ENCODE measurements at regions not wholly inside any gene's neighbourhood (a gene's known extent, or its start where the extent isn't known, plus 50 kb on each side); places are given as distances from the start of the nearest gene placed in this dataset.

DNA sequence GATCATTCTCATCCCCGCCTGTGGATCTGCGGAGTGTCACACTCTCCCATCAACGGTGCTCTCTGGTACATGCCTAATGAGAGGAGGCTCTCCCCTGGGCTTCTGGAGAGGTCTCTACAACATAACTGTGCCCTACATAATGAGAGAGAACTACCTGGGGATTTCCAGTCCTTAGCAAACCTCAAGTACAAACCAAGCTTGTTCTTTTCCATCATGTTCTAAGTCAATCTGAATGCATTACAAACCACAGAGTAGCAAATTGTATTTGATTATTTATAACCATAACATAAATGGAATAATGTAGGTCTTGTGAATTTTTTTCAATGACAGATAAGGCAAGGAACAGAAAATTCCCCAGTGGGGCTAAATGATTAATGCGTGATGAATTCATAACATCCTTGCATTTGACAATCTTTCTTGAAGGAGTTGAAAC is 412.4 kb upstream of the NRP1 start:
- H3K9me3 ChIP-seq (replicated peaks) = no peaks in the 10 kb centered on the region
- H3K27me3 ChIP-seq (ENCODE audit: low read depth) = no peaks in the 10 kb centered on the region
- no peak for DNase-seq
- no peaks in the 10 kb centered on the region for H3K36me3 ChIP-seq
- H3K4me1 ChIP-seq = peaks cover 25% of the 10 kb centered on the region
- TF ChIP-seq, protein P1, sequence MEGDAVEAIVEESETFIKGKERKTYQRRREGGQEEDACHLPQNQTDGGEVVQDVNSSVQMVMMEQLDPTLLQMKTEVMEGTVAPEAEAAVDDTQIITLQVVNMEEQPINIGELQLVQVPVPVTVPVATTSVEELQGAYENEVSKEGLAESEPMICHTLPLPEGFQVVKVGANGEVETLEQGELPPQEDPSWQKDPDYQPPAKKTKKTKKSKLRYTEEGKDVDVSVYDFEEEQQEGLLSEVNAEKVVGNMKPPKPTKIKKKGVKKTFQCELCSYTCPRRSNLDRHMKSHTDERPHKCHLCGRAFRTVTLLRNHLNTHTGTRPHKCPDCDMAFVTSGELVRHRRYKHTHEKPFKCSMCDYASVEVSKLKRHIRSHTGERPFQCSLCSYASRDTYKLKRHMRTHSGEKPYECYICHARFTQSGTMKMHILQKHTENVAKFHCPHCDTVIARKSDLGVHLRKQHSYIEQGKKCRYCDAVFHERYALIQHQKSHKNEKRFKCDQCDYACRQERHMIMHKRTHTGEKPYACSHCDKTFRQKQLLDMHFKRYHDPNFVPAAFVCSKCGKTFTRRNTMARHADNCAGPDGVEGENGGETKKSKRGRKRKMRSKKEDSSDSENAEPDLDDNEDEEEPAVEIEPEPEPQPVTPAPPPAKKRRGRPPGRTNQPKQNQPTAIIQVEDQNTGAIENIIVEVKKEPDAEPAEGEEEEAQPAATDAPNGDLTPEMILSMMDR (IDR thresholded peaks at IDR 0.05; ENCODE audit: borderline replicate concordance) = no peak
- intact Hi-C loops (cut with micrococcal nuclease) = no loop called here
- H3K4me3 ChIP-seq = no peak overlapping the region
- H3K27ac ChIP-seq (replicated peaks) = no peak overlapping the region

DNA sequence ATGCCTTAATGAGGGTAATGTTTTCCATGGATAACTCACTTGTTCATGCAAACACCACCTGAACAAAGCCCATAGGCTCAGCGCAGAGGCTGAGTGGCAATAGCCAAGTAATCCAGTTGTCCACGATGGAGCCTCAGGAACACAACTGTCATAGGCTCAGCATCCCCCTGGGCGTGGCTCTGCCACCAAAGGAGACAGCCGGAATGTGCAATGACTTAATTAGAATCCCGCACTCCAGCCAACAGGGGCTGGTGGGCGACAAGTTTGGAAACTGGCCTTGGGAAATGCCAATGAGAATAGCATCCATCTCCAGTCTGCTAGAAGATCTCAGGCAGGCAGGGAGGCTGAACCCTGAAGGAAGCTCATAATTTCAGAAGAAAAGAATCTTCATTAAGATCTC is 411.7 kb upstream of the NRP1 start:
- intact Hi-C loops (cut with micrococcal nuclease) = no loop called here
- Histone ChIP-seq H3K27ac (replicated peaks) (no peak overlapping the region), H3K27me3 (ENCODE audit: low read depth) (no peaks in the 10 kb centered on the region), H3K4me3 (no peak overlapping the region), H3K36me3 (no peaks in the 10 kb centered on the region), H3K4me1 (peaks cover 25% of the 10 kb centered on the region), H3K9me3 (replicated peaks) (no peaks in the 10 kb centered on the region)
- DNase-seq = no peak
- TF ChIP-seq, protein P1 (IDR thresholded peaks at IDR 0.05; ENCODE audit: borderline replicate concordance) = no peak

DNA sequence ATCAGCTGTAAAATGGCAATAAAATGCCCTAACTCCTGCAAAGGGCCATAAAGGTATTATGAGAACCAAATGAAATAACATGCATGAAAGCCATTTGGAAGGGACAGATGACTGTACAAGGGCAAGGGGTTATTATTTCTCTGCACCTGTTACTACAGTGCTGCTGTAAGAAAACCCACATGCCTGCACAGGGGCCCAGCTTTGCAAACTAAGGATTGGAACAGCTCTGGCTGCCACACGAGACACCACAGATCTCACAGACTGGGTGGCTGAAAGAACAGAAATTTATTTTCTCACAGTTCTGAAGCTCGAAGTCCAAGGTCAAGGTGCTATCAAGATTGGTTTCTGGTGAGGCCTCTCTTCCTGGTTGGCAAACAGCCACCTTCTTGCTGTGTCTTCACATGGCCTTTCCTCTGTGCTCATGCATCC is 409.0 kb upstream of the NRP1 start:
- Histone ChIP-seq H3K36me3 (no peaks in the 10 kb centered on the region), H3K4me1 (peaks cover 4% of the 10 kb centered on the region), H3K9me3 (replicated peaks) (no peaks in the 10 kb centered on the region), H3K27ac (replicated peaks) (no peak overlapping the region), H3K27me3 (ENCODE audit: low read depth) (no peaks in the 10 kb centered on the region), H3K4me3 (no peak overlapping the region)
- intact Hi-C loops (cut with micrococcal nuclease) = no loop called here
- DNase-seq = no peak
- TF ChIP-seq, protein P1 (IDR thresholded peaks at IDR 0.05; ENCODE audit: borderline replicate concordance) = no peak

DNA sequence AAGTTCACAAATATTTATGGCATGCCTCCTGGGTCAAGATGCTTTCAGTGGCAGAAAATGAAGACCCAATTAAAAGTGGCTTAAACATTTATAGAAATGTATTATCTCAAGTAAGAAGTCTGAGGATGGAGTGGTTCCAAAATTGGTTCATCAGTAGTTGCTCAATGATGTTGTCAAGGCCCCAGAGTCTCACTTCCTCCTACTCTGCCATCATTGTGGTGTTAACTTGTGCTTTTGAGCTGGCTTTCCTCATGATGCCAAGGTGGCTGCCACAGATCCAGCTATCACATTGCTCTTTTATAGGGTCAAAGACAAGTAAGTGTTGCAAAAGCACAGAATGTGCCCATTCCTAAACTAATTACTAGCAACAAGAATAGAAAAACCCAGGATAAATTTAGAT is 404.6 kb upstream of the NRP1 start:
- TF ChIP-seq, protein P1 (IDR thresholded peaks at IDR 0.05; ENCODE audit: borderline replicate concordance) = no peak
- intact Hi-C loops (cut with micrococcal nuclease) = no loop called here

DNA sequence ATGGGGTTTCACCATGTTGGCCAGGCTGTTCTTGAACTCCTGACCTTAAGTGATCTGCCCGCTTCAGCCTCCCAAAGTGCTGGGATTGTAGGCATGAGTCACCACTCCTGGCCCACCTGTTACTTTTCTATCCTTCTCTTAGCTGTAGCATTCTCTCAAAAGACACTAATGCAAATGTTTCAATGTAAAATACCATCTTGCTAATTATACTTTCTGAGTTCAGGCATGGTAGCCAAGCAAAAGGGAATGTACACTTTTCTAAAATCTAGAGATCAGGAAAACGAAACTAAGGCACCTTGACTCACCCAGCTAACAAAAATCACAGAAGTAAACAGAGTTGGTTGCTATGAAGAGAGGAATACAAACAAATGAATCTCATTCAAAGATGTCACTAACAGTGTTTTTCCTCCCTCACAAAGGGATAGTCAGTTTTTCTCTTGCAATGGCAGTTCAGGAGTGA is 401.0 kb upstream of the NRP1 start:
- no peaks in the 10 kb centered on the region for H3K9me3 ChIP-seq (replicated peaks)
- TF ChIP-seq, protein P1 (IDR thresholded peaks at IDR 0.05; ENCODE audit: borderline replicate concordance) = no peak
- intact Hi-C loops (cut with micrococcal nuclease) = no loop called here
- DNase-seq = no peak
- H3K36me3 ChIP-seq = no peaks in the 10 kb centered on the region
- no peak overlapping the region for H3K4me3 ChIP-seq
- no peak overlapping the region for H3K27ac ChIP-seq (replicated peaks)
- no peaks in the 10 kb centered on the region for H3K27me3 ChIP-seq (ENCODE audit: low read depth)
- H3K4me1 ChIP-seq = peaks cover 8% of the 10 kb centered on the region

More for the DNA sequence above, 404.6 kb upstream of the NRP1 start:
- H3K27me3 ChIP-seq (ENCODE audit: low read depth) = no peaks in the 10 kb centered on the region
- no peak overlapping the region for H3K27ac ChIP-seq (replicated peaks)
- no peaks in the 10 kb centered on the region for H3K36me3 ChIP-seq
- DNase-seq = no peak
- H3K4me3 ChIP-seq = no peak overlapping the region
- no peaks in the 10 kb centered on the region for H3K9me3 ChIP-seq (replicated peaks)
- H3K4me1 ChIP-seq = peaks cover 8% of the 10 kb centered on the region

Measured in left ventricle myocardium inferior (tissue), 1 donor.